ENCODE measurements at regions not wholly inside any gene's neighbourhood (a gene's known extent, or its start where the extent isn't known, plus 50 kb on each side); places are given as distances from the start of the nearest gene placed in this dataset.

GRCh38 chr3:95302044-95302443 lies 1239.2 kb downstream of the NSUN3 start:
- no peaks in the 10 kb centered on the region for H3K27me3 ChIP-seq
- no peaks in the 10 kb centered on the region for H3K4me1 ChIP-seq
- no peak for DNase-seq
- 81 to 85% methylated on average over 1 of the region's 1 CpG for WGBS, 2 donors
- no peak overlapping the region for H3K4me3 ChIP-seq (replicated peaks in 1 of 3)
- no peak overlapping the region for H3K27ac ChIP-seq
- intact Hi-C loops (cut with DNase I), result no loop called here
- TF ChIP-seq CTCF (IDR thresholded peaks at IDR 0.05), result no peak
- TF ChIP-seq POLR2A (IDR thresholded peaks at IDR 0.05), result no peak
- H3K9me3 ChIP-seq, result no peaks in the 10 kb centered on the region
- no peaks in the 10 kb centered on the region for H3K36me3 ChIP-seq

- Histone ChIP-seq H3K4me3 (replicated peaks in 1 of 3) (no peak overlapping the region), H3K9me3 (no peaks in the 10 kb centered on the region), H3K36me3 (no peaks in the 10 kb centered on the region), H3K27ac (no peak overlapping the region), H3K27me3 (no peaks in the 10 kb centered on the region), H3K4me1 (no peaks in the 10 kb centered on the region)
- intact Hi-C loops (cut with DNase I), result no loop called here
- DNase-seq, result no peak
- TF ChIP-seq CTCF (IDR thresholded peaks at IDR 0.05) (no peak), POLR2A (IDR thresholded peaks at IDR 0.05) (no peak)
- 87 to 91% methylated on average over 2 of the region's 2 CpGs for WGBS, 2 donors
Measured at GRCh38 chr3:95310560-95310959, 1247.7 kb downstream of the NSUN3 start.

GRCh38 chr3:95311272-95311671 lies 1248.4 kb downstream of the NSUN3 start:
- Histone ChIP-seq H3K4me3 (replicated peaks in 1 of 3) (no peak overlapping the region), H3K9me3 (no peaks in the 10 kb centered on the region), H3K36me3 (no peaks in the 10 kb centered on the region), H3K4me1 (no peaks in the 10 kb centered on the region), H3K27ac (no peak overlapping the region), H3K27me3 (no peaks in the 10 kb centered on the region)
- intact Hi-C loops (cut with DNase I), result no loop called here
- no peak for DNase-seq
- 38 to 74% methylated on average over 2 of the region's 2 CpGs for WGBS, 2 donors
- TF ChIP-seq POLR2A (IDR thresholded peaks at IDR 0.05) (no peak), CTCF (IDR thresholded peaks at IDR 0.05) (no peak)

- WGBS, 2 donors, result 86 to 88% methylated on average over 3 of the region's 3 CpGs
- no peaks in the 10 kb centered on the region for H3K36me3 ChIP-seq
- no peaks in the 10 kb centered on the region for H3K4me1 ChIP-seq
- no peak overlapping the region for H3K27ac ChIP-seq
- H3K27me3 ChIP-seq, result no peaks in the 10 kb centered on the region
- no peak for DNase-seq
- intact Hi-C loops (cut with DNase I), result no loop called here
- no peak overlapping the region for H3K4me3 ChIP-seq (replicated peaks in 1 of 3)
- TF ChIP-seq POLR2A (IDR thresholded peaks at IDR 0.05) (no peak), CTCF (IDR thresholded peaks at IDR 0.05) (no peak)
- no peaks in the 10 kb centered on the region for H3K9me3 ChIP-seq
Measured at GRCh38 chr3:95312650-95313049, 1249.8 kb downstream of the NSUN3 start.

- TF ChIP-seq POLR2A (IDR thresholded peaks at IDR 0.05) (no peak), CTCF (IDR thresholded peaks at IDR 0.05) (no peak)
- Histone ChIP-seq H3K27me3 (no peaks in the 10 kb centered on the region), H3K9me3 (no peaks in the 10 kb centered on the region), H3K36me3 (no peaks in the 10 kb centered on the region), H3K27ac (no peak overlapping the region), H3K4me3 (replicated peaks in 1 of 3) (no peak overlapping the region), H3K4me1 (no peaks in the 10 kb centered on the region)
- 45 to 54% methylated on average over 3 of the region's 3 CpGs for WGBS, 2 donors
- no peak for DNase-seq
- intact Hi-C loops (cut with DNase I), result no loop called here
Measured at GRCh38 chr3:95319921-95320494, 1257.1 kb downstream of the NSUN3 start.
